ENCODE measurements at regions not wholly inside any gene's neighbourhood (a gene's known extent, or its start where the extent isn't known, plus 50 kb on each side); places are given as distances from the start of the nearest gene placed in this dataset.

GRCh38 chr10:124296121-124296812 is 122.5 kb downstream of the OAT start (continued):
- no peak for TF ChIP-seq ZBTB4 (CRISPR knock-in tag; IDR thresholded peaks at IDR 0.05)

GRCh38 chr10:124294811-124295770 is 123.6 kb downstream of the OAT start:
- 81% methylated on average over 22 of the region's 22 CpGs for WGBS (ENCODE audit: insufficient coverage, insufficient replicate concordance, low lambda C conversion rate, missing lambda C conversion rate)
- H3K4me2 ChIP-seq (ENCODE audit: control insufficient read depth, insufficient read depth): no peak overlapping the region
- no peaks in the 10 kb centered on the region for H3K36me3 ChIP-seq (ENCODE audit: control insufficient read depth in 2 of 2, insufficient read depth in 2 of 2, low read length in 1 of 2)
- no peaks in the 10 kb centered on the region for H4K20me1 ChIP-seq (ENCODE audit: control insufficient read depth, insufficient read depth)
- H3K9ac ChIP-seq (ENCODE audit: control insufficient read depth, insufficient read depth, low read length): no peak overlapping the region
- no peak for FAIRE-seq
- POLR2A ChIA-PET: no interaction called here
- no peak overlapping the region for H3K4me3 ChIP-seq
- H2AFZ ChIP-seq (ENCODE audit: control insufficient read depth, low read depth, low read length): no peak overlapping the region
- no TSS peak for BruUV-seq (replicated peaks)
- no peak for TF ChIP-seq USF2 (IDR thresholded peaks at IDR 0.05; ENCODE audit: borderline replicate concordance, low read depth, low read length)
- no peak for TF ChIP-seq LARP7 (IDR thresholded peaks at IDR 0.05)
- SMC1A ChIA-PET (ENCODE audit: uncharacterized antibody, unreplicated experiment): interaction anchor here (1.1 kb wide), 1 partner anchor 28 kb away, joined by 3 read pairs; no protein-coding TSS in a partner anchor
- H3K9me3 ChIP-seq (replicated peaks; ENCODE audit: control insufficient read depth, insufficient read depth, low read length): peaks cover 3% of the 10 kb centered on the region; the same call in 2 of the 3 replicates
- peaks cover 17% of the 10 kb centered on the region for H3K4me1 ChIP-seq (ENCODE audit: control insufficient read depth, insufficient read depth, low read length)
- H3K79me2 ChIP-seq (ENCODE audit: control insufficient read depth, insufficient read depth, low read length): no peaks in the 10 kb centered on the region
- in situ Hi-C loops (cut with MboI) (no loop called here), intact Hi-C loops (cut with micrococcal nuclease; ENCODE audit: unreplicated experiment) (no loop called here)
- H3K27ac ChIP-seq (ENCODE audit: control insufficient read depth, insufficient read depth): no peak overlapping the region
- H3K27me3 ChIP-seq (replicated peaks in 1 of 2; ENCODE audit: control insufficient read depth in 2 of 2, insufficient read depth in 2 of 2, low read length in 1 of 2): no peaks in the 10 kb centered on the region
- CTCF ChIA-PET: interaction anchor here (0.5 to 2.2 kb wide), 3 partner anchors 10 to 109 kb away, joined by 3 to 8 read pairs (median 5); no protein-coding TSS in a partner anchor
- no peak for DNase-seq (ENCODE audit: low read depth, low spot score)
- no peak for ATAC-seq
- RAD21 ChIA-PET (ENCODE audit: unreplicated experiment): interaction anchor here (1.9 kb wide), 1 partner anchor 94 kb away, joined by 5 read pairs; no protein-coding TSS in a partner anchor

Data from GM12878 (cell line).